Right lobe of liver (tissue), 6 donors: ENCODE measurements at regions not wholly inside any gene's neighbourhood (a gene's known extent, or its start where the extent isn't known, plus 50 kb on each side); places are given as distances from the start of the nearest gene placed in this dataset.

Experiments
- ATAC-seq, 4 donors: fragments of 200-7000 bp; cut with Tn5 transposase; one replicate each; pipeline ENCODE4 v1.9.1; 2020; ENCODE audit warnings: mild to moderate bottlenecking in 4 of 4, moderate library complexity in 4 of 4
- DNase-seq, 3 donors: peaks; one replicate each; pipeline ENCODE4 v3.0.0-alpha.2; 2020
- H3K27ac ChIP-seq, 3 donors: fragments of 200-600 bp; one replicate each; pipeline ENCODE4 v1.8.0; 2022
- H3K27me3 ChIP-seq, 2 donors: fragments of 200-600 bp; one replicate each; pipeline ENCODE4 v1.8.0; 2022
- H3K36me3 ChIP-seq, 4 donors: fragments of 200-600 bp; sonication (generic) in 1 of 4; one replicate each; pipeline versions ENCODE4 v1.5.1 to v1.8.0; 2017 to 2022; ENCODE audit warnings: control low read depth in 1 of 4
- H3K4me1 ChIP-seq, 4 donors: fragments of 200-600 bp; sonication (generic) in 1 of 4; one replicate each; pipeline versions ENCODE4 v1.5.1 to v1.8.0; 2017 to 2022; ENCODE audit warnings: control low read depth in 1 of 4
- H3K4me3 ChIP-seq, 3 donors: fragments of 200-600 bp; one replicate each; pipeline ENCODE4 v1.8.0; 2022
- H3K9me3 ChIP-seq, 4 donors: fragments of 200-600 bp; sonication (generic) in 1 of 4; one replicate each; pipeline versions ENCODE4 v1.5.1 to v1.8.0; 2017 to 2022; ENCODE audit warnings: control low read depth in 1 of 4
- POLR2A ChIP-seq: fragments of 450-650 bp; IDR thresholded peaks from one replicate; pipeline ENCODE4 v1.6.1; 2017; ENCODE audit warnings: antibody characterized with exemption, mild to moderate bottlenecking
- WGBS: methylation state at CpG from one replicate; pipeline ENCODE4 v1.1.6; 2018; ENCODE audit warnings: low coverage, low lambda C conversion rate; ENCODE audit not compliant: insufficient coverage; ENCODE audit errors: missing lambda C conversion rate; 5-methylcytosine and 5-hydroxymethylcytosine counted together
- intact Hi-C, 2 donors: fragments of 100-400 bp; cut with DNase I; formaldehyde crosslinking; loops; one replicate each; pipeline versions ENCODE4 v1.11.2 to v1.14.1; 2022
- TF ChIP-seq, protein P1 (sequence below), 4 donors: fragments of 200-600 bp in 3 of 4; fragments of 450-650 bp in 1 of 4; IDR thresholded peaks; one replicate each; pipeline versions ENCODE4 v1.5.1 to v1.8.0; 2016 to 2022; ENCODE audit warnings: antibody characterized with exemption in 4 of 4, mild to moderate bottlenecking in 2 of 4
- donor health status: DM: no; HTN: yes; CAD: no.
- donor health status: DM: no; HTN: no; CAD: no.
- donor health status: DM: no; HTN: no; CAD: no.
- donor health status: DM: no; HTN: yes; CAD: no.
- donor health status: DM: no; HTN: yes; CAD: no.

DNA sequence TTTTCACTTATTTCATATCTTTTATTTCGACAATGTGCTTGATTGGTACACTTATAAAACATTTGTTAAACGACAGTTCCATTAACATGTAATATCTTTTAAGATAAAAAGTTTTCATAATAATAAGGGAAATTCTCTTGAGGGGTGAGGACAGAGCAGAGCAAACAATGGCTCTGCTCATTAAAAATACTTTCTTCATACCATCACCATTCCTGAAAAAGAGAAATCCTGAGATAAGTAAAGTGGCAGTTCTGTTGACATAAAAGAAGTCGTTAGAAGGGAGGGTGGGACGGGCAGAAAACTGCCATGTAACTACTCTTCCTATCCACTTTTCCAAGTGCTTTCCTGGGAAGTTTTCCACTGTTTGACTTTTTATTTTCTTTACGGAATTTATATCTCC is 193.6 kb upstream of the CEP162 start:
- no peaks in the 10 kb centered on the region for H3K36me3 ChIP-seq
- DNase-seq = no peak
- no peak overlapping the region for H3K4me3 ChIP-seq
- H3K4me1 ChIP-seq = peaks cover 0 to 15% (median 2%) of the 10 kb centered on the region in 4 donors
- H3K27me3 ChIP-seq = no peaks in the 10 kb centered on the region
- ATAC-seq = no peak
- intact Hi-C loops = no loop called here
- TF ChIP-seq POLR2A = no peak
- TF ChIP-seq, protein P1, sequence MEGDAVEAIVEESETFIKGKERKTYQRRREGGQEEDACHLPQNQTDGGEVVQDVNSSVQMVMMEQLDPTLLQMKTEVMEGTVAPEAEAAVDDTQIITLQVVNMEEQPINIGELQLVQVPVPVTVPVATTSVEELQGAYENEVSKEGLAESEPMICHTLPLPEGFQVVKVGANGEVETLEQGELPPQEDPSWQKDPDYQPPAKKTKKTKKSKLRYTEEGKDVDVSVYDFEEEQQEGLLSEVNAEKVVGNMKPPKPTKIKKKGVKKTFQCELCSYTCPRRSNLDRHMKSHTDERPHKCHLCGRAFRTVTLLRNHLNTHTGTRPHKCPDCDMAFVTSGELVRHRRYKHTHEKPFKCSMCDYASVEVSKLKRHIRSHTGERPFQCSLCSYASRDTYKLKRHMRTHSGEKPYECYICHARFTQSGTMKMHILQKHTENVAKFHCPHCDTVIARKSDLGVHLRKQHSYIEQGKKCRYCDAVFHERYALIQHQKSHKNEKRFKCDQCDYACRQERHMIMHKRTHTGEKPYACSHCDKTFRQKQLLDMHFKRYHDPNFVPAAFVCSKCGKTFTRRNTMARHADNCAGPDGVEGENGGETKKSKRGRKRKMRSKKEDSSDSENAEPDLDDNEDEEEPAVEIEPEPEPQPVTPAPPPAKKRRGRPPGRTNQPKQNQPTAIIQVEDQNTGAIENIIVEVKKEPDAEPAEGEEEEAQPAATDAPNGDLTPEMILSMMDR (IDR thresholded peaks at IDR 0.05) = no peak
- no peaks in the 10 kb centered on the region for H3K9me3 ChIP-seq
- 41% methylated on average over 5 of the region's 5 CpGs for WGBS
- H3K27ac ChIP-seq = no peak overlapping the region

DNA sequence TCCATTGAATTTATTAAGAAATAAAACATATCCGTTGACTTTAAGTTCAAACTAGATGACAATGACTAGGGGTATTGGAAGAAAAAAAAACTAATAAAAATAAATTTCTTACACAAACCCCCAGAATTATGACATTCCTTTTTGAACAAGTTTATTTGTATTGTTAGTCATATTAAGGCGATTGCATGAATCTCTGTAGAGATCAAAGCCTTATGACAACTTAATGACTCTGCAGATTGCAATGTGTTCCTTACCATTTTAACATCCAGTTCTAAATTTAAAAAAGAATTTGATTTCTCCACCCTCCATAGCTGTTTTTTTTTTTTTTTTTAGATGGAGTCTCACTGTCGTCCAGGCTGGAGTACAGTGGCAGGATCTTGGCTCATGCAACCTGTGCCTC is 189.8 kb upstream of the CEP162 start:
- no peaks in the 10 kb centered on the region for H3K36me3 ChIP-seq
- DNase-seq (no peak), ATAC-seq (no peak)
- H3K27me3 ChIP-seq = no peaks in the 10 kb centered on the region
- 53% methylated on average over 3 of the region's 3 CpGs for WGBS
- peaks cover 0 to 6% (median 2%) of the 10 kb centered on the region in 4 donors for H3K4me1 ChIP-seq
- no peak for TF ChIP-seq POLR2A
- TF ChIP-seq, protein P1 (IDR thresholded peaks at IDR 0.05) = no peak
- intact Hi-C loops = no loop called here
- H3K9me3 ChIP-seq = peaks cover 0 to 3% (median 0%) of the 10 kb centered on the region in 4 donors
- H3K27ac ChIP-seq = no peak overlapping the region
- no peak overlapping the region for H3K4me3 ChIP-seq

DNA sequence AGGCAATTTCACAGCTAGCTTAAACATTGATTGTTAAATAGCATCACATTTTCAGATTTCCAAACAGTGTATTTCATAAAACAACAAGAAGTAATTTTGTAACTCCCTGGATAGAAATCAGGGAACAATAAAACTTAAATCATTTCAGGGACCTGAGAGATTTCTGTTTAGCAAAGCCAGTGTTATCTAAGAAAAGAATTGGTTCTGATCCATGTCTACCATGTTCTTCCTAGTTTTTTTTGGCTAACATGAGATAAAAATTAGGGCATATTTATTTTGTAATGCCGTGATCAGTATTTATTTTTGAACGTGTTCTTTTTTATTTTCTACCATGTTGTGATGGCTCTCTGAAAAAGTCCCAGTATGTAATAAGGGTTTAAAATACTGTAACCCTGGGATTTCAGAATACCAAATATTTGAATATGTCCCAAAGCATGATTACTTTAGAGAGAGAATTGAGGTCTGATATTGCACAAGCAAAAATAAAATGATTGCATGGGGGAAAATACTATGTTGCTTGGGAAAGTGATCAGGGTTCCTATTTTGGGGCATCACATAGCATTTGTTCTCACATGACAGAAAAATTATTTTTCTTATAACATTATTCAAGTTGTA is 188.7 kb upstream of the CEP162 start:
- H3K27me3 ChIP-seq = no peaks in the 10 kb centered on the region
- H3K36me3 ChIP-seq = no peaks in the 10 kb centered on the region
- ATAC-seq = peak in 3 of 4 donors; percentile 43 to 81 (median 76)
- TF ChIP-seq, protein P1 (IDR thresholded peaks at IDR 0.05) = no peak
- no peak for TF ChIP-seq POLR2A
- DNase-seq = no peak
- H3K4me3 ChIP-seq = no peak overlapping the region
- H3K4me1 ChIP-seq = peaks cover 0 to 6% (median 0%) of the 10 kb centered on the region in 4 donors
- no peak overlapping the region for H3K27ac ChIP-seq
- WGBS = 21% methylated on average over 2 of the region's 2 CpGs
- H3K9me3 ChIP-seq = peaks cover 0 to 3% (median 0%) of the 10 kb centered on the region in 4 donors
- intact Hi-C loops = no loop called here

DNA sequence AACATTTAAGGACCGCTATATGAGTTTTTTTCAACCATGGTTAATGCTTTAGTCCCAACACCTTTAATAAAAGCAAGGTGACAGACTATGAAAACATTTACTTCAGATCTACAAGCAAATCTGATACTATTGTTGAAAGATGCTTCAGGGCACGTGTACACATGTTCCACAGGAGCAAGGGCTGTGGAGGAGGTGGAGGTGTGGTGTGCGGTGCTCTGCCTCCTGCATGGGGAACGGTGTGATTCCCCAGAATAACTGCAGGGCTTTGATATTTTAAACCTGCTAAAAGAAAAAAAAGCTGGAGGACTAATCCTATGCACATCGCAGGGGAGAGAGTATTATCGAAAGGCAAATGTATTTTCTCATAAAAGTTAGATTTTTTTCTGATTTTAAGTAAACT is 188.1 kb upstream of the CEP162 start:
- intact Hi-C loops = no loop called here
- Histone ChIP-seq H3K27ac (no peak overlapping the region), H3K9me3 (peaks cover 0 to 3% (median 0%) of the 10 kb centered on the region in 4 donors), H3K36me3 (no peaks in the 10 kb centered on the region), H3K27me3 (no peaks in the 10 kb centered on the region), H3K4me3 (no peak overlapping the region), H3K4me1 (peaks cover 0 to 6% (median under 1%) of the 10 kb centered on the region in 4 donors)
- ATAC-seq (peak in 3 of 4 donors; percentile 35 to 51 (median 51)), DNase-seq (no peak)
- WGBS = 52% methylated on average over 6 of the region's 6 CpGs
- TF ChIP-seq, protein P1 (IDR thresholded peaks at IDR 0.05) = no peak
- TF ChIP-seq POLR2A = no peak
